ENCODE measurements at regions not wholly inside any gene's neighbourhood (a gene's known extent, or its start where the extent isn't known, plus 50 kb on each side); places are given as distances from the start of the nearest gene placed in this dataset.
"Not testable (repeated sequence)": the region's sequence is repeated elsewhere in the genome, so short reads cannot be mapped to it uniquely, and the experiment has no call there.

DNA sequence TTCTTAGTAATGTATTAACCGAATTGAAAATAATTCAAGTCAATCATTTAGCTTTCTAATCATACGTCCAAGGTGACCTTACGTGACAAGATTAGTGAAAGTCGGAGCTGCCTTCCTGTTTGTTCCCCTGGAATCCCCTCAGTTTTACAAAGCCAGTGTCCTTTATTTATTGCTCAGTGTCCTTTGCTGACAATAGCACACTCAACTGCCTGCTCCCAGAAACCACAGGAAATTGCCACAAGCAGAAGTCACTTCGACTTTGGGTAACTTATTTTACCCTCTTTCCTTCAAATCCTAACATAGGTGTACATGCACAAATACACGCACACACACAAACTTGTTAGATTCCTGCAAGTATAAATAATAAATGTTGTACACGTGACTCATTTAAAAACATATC, 1167.7 kb upstream of the ADGRB3 start:
- no peak for DNase-seq (ENCODE audit: low read depth in 4 of 4, low spot score in 3 of 4)

DNA sequence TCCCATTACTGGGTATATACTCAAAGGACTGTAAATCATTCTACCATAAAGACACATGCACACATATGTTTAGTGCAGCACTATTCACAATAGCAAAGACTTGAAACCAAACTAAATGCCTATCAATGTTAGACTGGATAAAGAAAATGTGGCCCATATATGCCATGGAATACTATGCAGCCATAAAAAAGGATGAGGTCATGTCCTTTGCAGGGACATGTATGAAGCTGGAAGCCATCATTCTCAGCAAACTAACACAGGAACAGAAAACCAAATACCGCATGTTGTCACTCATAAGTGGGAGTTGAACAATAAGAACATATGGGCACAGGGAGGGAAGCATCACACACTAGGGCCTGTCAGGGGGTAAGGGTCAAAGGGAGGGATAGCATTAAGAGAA, 1172.4 kb upstream of the ADGRB3 start:
- DNase-seq (ENCODE audit: low read depth in 4 of 4, low spot score in 3 of 4), result not testable (repeated sequence)

DNA sequence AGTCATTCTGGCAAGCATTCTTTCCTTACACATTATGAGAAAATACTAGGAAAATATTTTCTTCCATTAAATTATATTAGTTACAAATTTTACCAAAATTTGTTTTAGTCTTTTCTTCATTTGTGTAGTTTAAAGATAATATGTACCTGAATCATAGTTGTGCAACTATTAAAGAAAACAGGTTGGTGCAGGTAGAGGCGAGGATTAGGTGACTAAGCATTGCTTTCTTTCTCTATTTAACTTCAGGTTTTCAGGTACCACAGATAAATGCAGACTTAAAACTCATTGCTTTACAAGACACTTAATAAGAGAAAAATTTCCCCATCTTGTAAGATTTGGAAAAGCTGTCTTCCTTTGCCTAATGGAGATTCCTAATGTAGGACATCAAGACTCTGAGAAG, 1175.5 kb upstream of the ADGRB3 start:
- no peak for DNase-seq (ENCODE audit: low read depth in 4 of 4, low spot score in 3 of 4)

DNA sequence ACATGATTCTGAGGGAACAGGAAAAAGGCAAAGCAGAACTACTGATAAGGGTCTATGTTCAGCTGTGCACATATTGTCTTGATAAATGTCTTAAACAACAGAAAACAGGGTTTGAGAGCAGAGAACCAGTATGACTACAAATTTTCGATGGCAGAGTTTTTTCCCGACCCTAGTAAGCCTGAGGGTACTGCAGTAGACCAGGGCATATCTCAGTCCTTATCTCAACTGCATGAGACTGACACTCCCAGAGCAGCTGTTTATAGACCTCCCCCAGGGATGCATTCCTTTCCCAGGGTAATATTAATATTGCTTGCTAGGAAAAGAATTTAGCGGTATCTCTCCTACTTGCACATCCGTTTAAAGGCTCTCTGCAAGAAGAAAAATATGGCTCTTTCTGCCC, 1176.8 kb upstream of the ADGRB3 start:
- no peak for DNase-seq (ENCODE audit: low read depth in 4 of 4, low spot score in 3 of 4)

DNA sequence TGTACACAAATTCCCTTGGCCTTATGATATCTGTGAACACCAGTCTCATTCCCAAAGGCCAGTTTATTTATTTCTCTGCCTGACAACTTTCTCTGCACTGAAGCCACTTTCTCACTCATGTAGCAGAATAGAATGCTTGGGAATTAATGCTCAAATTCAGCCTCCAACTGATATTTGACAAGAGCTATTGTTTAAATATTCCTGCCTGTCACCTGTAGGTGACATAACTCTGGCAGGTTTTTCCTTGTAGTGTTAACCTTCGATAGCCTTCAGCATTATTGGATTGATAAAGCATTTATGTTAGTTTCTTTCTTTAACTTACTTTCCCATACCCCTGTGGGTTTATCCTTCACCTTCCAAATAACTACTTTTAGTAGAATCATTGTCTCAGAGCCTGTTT, 1183.2 kb upstream of the ADGRB3 start:
- no peak for DNase-seq (ENCODE audit: low read depth in 4 of 4, low spot score in 3 of 4)

DNA sequence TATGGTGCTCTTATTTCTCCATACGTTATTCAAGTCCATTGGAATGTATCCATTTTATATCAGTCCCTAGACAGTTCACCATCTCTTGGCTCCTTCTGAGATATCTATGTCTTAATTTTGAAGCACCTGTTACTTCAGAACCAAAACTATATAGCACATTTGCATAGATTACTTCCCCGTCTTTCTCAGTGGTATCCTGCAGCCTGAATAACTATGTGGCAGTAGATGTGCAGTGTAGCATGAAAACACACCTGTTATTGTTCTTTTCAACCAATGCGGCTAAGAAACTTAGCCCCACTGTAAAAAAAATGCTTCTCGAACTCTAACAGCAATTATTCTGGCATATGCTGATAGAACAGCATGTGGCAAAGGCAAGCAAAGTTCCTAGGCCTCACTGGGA, 1184.4 kb upstream of the ADGRB3 start:
- no peak for DNase-seq (ENCODE audit: low read depth in 4 of 4, low spot score in 3 of 4)

DNA sequence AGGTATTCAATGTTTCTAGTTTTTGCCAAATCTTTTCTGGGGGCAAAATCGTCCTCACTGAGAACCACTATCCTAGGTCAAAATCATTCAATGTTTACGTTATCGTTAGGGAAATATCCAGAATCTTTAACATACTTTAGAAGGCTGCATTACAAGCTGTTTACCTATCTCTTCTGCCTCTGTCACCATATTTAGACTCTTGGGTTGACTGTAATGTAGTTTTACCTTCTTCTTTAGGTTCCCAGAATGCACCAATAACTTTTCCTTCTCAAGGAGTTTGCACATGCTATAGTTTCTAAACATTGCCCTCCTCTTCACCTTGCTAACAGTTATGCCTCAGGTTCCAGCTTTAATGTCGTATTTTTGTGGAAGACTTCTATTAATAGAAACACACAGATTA, 1185.5 kb upstream of the ADGRB3 start:
- DNase-seq (ENCODE audit: low read depth in 4 of 4, low spot score in 3 of 4), result no peak

DNA sequence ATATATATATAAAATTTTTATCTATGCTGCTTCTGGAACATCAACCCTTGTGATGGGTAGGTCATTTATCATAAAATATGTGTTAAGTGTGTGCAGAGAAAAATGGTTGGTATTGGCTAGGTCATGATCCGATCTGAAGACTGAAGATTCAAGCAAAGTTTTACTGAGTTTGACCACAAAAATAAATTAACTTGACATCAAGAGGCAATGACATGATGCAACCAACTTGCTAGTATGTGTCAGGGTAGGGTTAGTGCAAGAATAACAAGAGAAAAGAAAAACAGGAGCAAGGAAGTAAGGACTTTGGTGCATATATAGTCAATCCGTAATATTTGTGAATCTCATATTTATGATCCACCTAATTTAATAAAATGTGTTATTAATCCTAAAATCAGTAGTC, 1202.0 kb upstream of the ADGRB3 start:
- DNase-seq (ENCODE audit: low read depth in 4 of 4, low spot score in 3 of 4), result no peak

DNA sequence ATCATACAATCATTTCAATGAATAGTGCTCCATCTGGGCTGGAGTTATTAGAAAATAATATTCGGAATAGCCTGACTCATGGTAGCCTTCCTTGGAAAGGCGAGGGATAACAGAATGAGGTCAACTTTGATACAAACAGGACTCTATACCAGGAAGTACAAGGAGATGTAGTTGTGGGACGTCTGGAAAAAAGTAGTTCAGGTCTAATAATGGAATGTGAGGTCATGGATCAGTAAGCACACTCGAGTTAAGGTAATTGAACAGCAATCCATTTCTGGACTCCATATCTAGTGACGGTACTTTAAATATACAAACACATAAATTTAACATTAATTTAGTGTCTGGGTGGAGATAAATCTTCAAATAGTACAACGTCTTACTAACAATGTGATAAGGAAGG, 1204.0 kb upstream of the ADGRB3 start:
- no peak for DNase-seq (ENCODE audit: low read depth in 4 of 4, low spot score in 3 of 4)

DNA sequence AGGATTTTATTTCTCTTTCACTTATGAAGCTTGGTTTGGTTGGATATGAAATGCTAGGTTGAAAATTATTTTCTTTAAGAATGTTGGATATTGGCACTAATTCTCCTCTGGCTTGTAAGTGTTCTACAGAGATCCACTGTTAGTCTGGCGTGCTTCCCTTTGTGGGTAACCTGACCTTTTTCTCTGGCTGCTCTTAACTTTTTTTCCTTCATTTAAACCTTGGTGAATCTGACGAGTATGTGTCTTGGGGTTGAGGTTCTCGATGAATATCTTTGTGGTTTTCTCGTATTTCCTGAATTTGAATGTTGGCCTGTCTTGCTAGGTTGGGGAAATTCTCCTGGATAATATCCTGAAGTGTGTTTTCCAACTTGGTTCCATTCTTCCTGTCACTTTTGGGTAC, 1208.4 kb upstream of the ADGRB3 start:
- not testable (repeated sequence) for DNase-seq (ENCODE audit: low read depth in 4 of 4, low spot score in 3 of 4)

DNA sequence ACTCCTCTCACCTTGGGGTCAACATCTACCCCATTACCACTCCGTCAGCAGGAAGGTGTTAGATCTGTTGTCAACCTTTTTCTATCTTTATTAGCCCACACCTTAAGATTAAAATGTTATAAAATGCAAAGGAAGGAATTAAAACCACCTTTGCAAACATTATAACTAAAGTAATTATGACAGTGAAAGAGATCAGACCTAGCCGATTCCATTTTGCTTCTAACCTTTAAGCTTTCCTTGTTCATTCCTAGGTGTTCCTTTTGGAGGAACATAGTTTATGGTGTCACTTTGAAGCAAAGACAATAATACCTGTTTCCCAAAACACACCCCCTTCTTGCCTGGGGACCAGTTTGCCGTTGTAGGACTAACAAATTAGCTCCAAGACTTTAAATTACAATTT, 1223.0 kb upstream of the ADGRB3 start:
- DNase-seq (ENCODE audit: low read depth in 4 of 4, low spot score in 3 of 4), result no peak

DNA sequence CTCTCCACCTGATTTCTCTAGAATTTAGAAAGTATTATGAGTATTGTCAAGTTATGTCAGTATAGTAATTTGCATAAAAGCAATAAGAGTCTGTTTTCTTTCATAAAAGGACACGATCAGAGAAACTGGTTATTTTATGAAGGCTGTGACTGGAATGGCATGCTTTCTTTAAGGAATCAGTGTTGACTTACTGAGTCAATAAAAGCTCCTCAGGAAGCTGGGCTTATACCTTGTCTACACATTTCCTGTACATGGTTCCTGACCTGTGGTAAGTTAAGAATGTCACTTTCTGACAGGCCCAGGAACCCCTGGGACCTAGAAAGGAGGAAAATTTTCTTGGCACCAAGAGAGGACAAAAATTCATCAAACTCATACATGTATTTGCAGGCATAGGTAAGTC, 1224.0 kb upstream of the ADGRB3 start:
- DNase-seq (ENCODE audit: low read depth in 4 of 4, low spot score in 3 of 4), result no peak

DNA sequence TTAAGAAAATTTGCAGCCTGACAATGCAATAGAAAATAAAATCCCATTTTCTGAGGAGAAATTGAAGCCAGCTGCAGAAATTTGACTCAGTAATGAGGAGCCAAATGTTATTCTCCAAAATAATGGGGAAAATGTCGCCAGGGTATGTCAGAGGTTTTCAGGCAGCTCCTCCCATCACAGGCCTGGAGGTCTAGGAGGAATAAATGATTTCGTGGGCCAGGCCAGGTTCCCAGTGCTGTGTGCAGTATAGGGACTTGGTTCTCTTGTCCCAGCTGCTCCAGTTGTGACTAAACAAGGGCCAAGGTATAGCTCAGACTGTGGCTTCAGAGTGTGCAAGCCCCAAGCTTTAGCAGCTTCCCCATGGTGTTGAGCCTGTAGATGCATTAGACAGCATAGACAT, 1240.8 kb upstream of the ADGRB3 start:
- DNase-seq (ENCODE audit: low read depth in 4 of 4, low spot score in 3 of 4), result no peak

DNA sequence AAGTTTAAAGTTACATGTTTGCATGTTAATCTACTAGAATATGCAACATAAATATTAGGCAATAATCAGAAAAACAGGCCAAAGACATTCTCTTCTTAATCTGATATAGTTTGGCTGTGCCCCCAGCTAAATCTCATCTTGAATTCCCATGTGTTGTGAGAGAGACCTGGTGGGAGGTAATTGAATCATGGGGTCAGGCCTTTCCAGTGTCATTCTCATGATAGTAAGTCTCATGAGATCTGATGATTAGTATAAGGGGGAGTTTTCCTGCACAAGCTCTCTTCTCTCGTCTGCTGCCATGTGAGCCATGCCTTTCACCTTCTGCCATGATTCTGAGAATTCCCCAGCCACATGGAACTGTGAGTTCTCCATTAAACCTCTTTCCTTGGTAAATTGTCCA, 1241.7 kb upstream of the ADGRB3 start:
- DNase-seq (ENCODE audit: low read depth in 4 of 4, low spot score in 3 of 4), result no peak

DNA sequence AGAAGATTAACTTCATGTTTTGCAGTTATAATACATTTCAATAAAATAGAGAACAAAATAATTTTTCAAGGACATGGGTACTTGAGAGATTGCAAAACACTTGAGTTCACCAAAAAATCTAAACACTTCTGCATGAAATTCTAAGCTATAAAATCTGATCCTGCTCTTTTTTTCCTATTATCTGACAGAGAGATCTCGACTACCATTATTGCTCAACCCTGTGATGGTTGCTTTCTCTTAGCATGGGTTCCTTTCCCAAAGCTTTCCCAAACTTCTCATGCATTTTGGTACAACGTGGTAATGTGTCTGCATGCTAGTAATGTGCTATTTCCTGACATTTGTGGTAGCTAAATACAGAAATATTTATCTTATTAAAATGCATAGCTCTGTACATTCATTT, 1243.1 kb upstream of the ADGRB3 start:
- DNase-seq (ENCODE audit: low read depth in 4 of 4, low spot score in 3 of 4), result no peak

DNA sequence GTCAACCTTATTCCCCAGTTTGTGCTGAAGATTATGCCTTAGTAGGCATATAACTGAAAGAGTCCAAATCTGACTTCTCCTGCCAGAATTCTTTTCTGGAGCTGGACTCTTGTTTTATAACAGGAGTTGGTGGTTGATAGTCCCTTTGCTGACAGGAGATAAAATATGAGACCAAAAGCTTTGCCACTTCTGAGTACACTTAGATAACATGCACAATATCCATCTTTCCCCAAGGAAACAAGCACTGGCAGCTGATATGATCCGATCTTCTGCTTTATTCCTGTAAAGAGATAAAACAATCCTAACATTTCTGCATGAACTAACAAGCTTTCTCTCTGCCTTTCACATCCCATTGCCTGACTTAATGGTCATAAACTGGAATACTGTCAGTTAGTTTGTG, 1265.4 kb upstream of the ADGRB3 start:
- DNase-seq (ENCODE audit: low read depth in 4 of 4, low spot score in 3 of 4), result no peak

DNA sequence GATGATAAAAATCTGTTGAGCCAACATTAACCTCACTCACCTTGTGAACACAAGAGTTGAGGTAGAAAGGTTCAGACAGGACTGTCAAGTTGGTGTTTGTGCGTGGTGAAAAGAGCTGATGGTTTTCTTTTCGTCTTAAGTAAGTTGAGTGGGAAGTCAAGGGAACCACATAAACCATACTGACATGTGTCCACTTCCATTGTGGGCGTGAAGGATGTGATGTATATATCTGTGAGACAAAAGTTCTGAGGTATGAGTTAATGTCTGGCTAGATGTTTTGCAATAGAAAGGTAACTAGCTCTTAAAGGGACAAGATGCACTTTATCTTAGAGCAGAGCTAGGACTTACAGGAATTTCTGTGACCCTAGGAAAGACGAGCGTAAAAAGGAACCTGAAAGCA, 1272.1 kb upstream of the ADGRB3 start:
- DNase-seq (ENCODE audit: low read depth in 4 of 4, low spot score in 3 of 4), result no peak

DNA sequence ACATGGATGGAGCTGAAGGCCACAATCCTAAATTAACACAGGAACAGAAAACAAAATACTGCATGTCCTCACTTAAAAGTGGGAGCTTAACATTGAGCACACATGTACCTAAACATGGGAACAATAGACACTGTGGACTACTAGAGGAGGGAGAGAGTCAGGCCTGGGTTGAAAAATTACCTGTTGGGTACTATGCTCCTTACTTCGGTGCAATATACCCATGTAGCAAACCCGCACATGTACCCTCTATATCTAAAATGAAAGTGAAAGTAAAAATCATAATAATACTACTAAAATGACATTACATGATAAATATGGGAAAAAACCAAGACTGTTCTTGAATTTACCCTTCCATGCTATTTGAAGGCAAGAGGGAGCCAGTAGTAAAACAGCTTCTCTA, 1273.8 kb upstream of the ADGRB3 start:
- DNase-seq (ENCODE audit: low read depth in 4 of 4, low spot score in 3 of 4), result no peak

DNA sequence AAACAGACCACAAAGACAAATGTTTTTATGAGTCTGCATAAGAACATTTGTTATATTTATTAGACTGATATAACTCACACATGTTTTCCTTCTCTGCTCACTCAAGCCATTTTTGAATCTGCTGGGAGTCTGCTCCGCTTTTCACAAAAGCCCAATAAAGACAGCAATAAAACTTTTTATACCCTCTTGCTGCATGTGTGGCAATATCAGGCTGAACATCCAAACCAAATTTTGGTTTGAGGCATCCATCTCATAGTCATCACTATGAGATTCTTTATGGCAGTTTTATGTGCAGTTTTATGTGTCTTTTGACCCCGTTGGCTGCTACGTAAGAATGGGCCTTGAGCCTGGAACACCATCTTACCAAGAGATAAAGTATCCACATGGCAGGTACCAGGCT, 1276.8 kb upstream of the ADGRB3 start:
- DNase-seq (ENCODE audit: low read depth in 4 of 4, low spot score in 3 of 4), result no peak

DNA sequence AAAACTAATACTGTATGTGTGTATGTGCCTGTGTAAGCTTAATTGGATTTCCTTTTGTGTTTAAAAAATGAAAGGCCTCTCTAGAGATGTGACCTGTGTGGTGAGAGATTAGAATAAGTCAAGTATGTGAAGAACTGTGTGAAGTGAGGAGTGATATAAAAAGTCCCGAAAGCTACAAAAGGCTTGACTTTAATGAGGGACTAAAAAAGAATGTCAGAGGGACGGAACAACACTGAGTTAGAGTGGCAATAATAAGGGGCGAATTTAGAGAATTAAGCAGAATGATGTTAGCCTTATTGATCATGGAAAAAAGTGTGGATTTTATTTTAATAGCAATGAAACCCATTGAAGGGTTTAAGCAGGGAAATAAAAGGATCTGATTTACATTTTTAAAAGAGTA, 1281.2 kb upstream of the ADGRB3 start:
- no peak for DNase-seq (ENCODE audit: low read depth in 4 of 4, low spot score in 3 of 4)

DNA sequence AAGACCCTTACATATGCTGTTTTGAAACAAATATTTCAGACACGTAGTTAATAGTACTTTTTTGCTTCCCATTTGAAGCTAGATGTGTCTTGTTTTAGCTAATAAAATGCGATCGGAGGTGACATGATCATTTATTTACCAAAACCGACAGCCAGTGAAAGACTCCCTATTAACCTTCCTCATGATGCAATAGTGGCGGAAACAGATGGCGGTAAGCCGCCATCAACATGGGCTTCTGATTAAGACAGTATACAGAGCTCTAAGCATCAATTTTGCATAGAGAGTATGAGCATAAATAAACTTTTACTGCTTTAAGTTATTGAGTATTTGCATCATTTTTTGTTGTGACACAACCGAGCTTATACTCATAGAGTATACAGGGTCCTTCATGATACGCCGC, 1282.4 kb upstream of the ADGRB3 start:
- no peak for DNase-seq (ENCODE audit: low read depth in 4 of 4, low spot score in 3 of 4)

DNA sequence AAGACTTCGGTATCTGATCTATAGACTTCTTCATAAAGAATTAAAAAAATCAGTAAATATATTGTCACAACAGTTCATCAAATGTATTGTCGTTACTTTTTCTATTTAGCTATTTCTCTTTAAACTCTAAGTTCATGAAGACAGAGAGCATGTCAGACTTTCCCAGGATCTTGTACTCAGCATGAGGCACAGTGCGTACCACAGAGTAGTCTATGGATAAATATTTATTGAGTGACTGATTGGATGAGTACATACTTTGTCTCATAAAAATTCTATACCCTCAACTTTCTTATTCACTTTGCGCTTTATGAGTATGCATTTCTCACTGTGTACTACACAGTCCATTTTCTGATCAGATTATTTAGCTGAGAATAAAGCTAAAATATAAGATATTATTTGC, 1284.4 kb upstream of the ADGRB3 start:
- no peak for DNase-seq (ENCODE audit: low read depth in 4 of 4, low spot score in 3 of 4)

DNA sequence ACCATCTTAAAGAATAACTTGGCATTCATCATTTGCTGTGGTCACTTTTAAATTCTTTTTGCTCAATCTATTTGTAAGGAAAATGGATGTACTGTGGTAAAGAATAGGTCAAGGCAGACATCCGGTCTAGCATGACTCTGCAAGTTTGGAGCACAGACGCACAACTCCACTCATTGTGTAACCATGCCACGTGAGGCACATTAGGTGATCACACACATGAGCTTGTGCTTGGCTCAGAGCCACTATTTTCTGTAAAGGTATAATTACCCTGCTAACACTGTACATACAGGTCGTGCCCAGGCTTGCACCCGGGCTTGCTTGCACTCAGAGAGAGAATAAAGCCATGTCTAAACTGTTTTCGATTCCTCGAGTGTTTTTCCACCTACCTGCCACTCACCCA, 1289.1 kb upstream of the ADGRB3 start:
- no peak for DNase-seq (ENCODE audit: low read depth in 4 of 4, low spot score in 3 of 4)

DNA sequence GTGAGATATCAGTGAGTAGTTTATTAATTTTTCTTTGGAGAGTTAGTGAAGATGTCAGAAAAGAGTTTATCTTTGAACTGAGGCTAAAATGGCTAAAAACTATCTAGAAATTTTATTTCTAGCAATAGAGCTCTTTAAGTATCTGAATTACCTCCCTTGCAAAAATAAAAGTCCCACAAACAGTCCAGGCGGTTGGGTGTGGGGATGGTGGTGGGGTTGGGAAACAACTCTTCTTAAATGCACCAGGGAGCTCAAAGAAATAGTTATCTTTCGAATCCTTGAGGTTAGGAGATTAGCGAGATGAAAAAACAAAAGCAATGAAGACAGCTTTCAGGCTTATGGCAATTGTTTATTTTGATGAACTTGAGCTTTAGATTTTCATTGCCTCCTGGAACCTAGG, 1299.1 kb upstream of the ADGRB3 start:
- DNase-seq (ENCODE audit: low read depth in 4 of 4, low spot score in 3 of 4), result no peak
